ENCODE measurements at regions not wholly inside any gene's neighbourhood (a gene's known extent, or its start where the extent isn't known, plus 50 kb on each side); places are given as distances from the start of the nearest gene placed in this dataset.

DNA sequence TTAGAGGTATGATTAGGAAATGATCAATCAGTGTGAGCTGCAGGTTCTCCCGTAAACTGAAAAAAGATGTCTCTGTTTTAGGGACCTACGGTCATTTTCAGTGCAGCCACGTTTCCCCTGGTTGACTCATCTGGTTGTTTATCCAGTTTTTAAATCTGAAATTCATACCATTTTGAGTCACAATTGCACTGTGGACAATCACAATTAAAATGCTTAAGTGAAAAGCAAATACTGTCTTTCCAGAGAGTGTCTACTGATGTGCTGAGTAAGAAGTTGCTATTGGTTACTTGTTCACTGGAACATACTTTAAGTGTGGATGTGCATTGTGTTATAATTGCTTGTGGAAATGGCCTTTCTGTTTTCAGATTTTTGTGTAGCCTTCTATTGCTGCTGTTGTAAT is 305.1 kb upstream of the SASH1 start:
- DNase-seq (ENCODE audit: low spot score in 2 of 2, unreplicated experiment in 2 of 2) = no peak
- Mint-ChIP-seq H3K36me3 (no peaks in the 10 kb centered on the region), H3K9me3 (no peaks in the 10 kb centered on the region), H3K4me1 (peaks cover 10% of the 10 kb centered on the region), H3K27ac (no peak overlapping the region), H3K4me3 (no peak overlapping the region), H3K27me3 (ENCODE audit: low read depth) (peaks cover 3% of the 10 kb centered on the region)
- no peak for TF ChIP-seq CTCF (IDR thresholded peaks at IDR 0.05; ENCODE audit: unreplicated experiment)

GRCh38 chr6:148041546-148041945 is 301.1 kb upstream of the SASH1 start:
- Mint-ChIP-seq H3K27ac (no peak overlapping the region), H3K4me3 (no peak overlapping the region), H3K36me3 (peaks cover 4% of the 10 kb centered on the region), H3K27me3 (ENCODE audit: low read depth) (no peaks in the 10 kb centered on the region), H3K4me1 (peaks cover 3% of the 10 kb centered on the region), H3K9me3 (peaks cover 5% of the 10 kb centered on the region)
- no peak for TF ChIP-seq CTCF (IDR thresholded peaks at IDR 0.05; ENCODE audit: unreplicated experiment)
- no peak for DNase-seq (ENCODE audit: low spot score in 2 of 2, unreplicated experiment in 2 of 2)

- H3K27ac Mint-ChIP-seq = no peak overlapping the region
- peaks cover 15% of the 10 kb centered on the region for H3K9me3 Mint-ChIP-seq
- DNase-seq (ENCODE audit: low spot score in 2 of 2, unreplicated experiment in 2 of 2) = no peak
- peaks cover 11% of the 10 kb centered on the region for H3K36me3 Mint-ChIP-seq
- H3K27me3 Mint-ChIP-seq (ENCODE audit: low read depth) = no peaks in the 10 kb centered on the region
- peaks cover 3% of the 10 kb centered on the region for H3K4me1 Mint-ChIP-seq
- no peak for TF ChIP-seq CTCF (IDR thresholded peaks at IDR 0.05; ENCODE audit: unreplicated experiment)
- no peak overlapping the region for H3K4me3 Mint-ChIP-seq
Observed at GRCh38 chr6:148042536-148042935, 300.1 kb upstream of the SASH1 start.

- H3K36me3 Mint-ChIP-seq = peaks cover 13% of the 10 kb centered on the region
- DNase-seq (ENCODE audit: low spot score in 2 of 2, unreplicated experiment in 2 of 2) = no peak
- H3K27me3 Mint-ChIP-seq (ENCODE audit: low read depth) = no peaks in the 10 kb centered on the region
- peaks cover 22% of the 10 kb centered on the region for H3K9me3 Mint-ChIP-seq
- TF ChIP-seq CTCF (IDR thresholded peaks at IDR 0.05; ENCODE audit: unreplicated experiment) = no peak
- H3K4me3 Mint-ChIP-seq = no peak overlapping the region
- peaks cover 3% of the 10 kb centered on the region for H3K4me1 Mint-ChIP-seq
- no peak overlapping the region for H3K27ac Mint-ChIP-seq
Observed at GRCh38 chr6:148044261-148044751, 298.3 kb upstream of the SASH1 start.

GRCh38 chr6:148044921-148045320 is 297.7 kb upstream of the SASH1 start:
- peaks cover 3% of the 10 kb centered on the region for H3K4me1 Mint-ChIP-seq
- H3K36me3 Mint-ChIP-seq = peaks cover 13% of the 10 kb centered on the region
- no peak overlapping the region for H3K4me3 Mint-ChIP-seq
- peaks cover 22% of the 10 kb centered on the region for H3K9me3 Mint-ChIP-seq
- DNase-seq (ENCODE audit: low spot score in 2 of 2, unreplicated experiment in 2 of 2) = no peak
- H3K27ac Mint-ChIP-seq = no peak overlapping the region
- no peak for TF ChIP-seq CTCF (IDR thresholded peaks at IDR 0.05; ENCODE audit: unreplicated experiment)
- H3K27me3 Mint-ChIP-seq (ENCODE audit: low read depth) = no peaks in the 10 kb centered on the region

- DNase-seq (ENCODE audit: low spot score in 2 of 2, unreplicated experiment in 2 of 2) = no peak
- no peak for TF ChIP-seq CTCF (IDR thresholded peaks at IDR 0.05; ENCODE audit: unreplicated experiment)
- Mint-ChIP-seq H3K4me1 (no peaks in the 10 kb centered on the region), H3K9me3 (peaks cover 37% of the 10 kb centered on the region), H3K27me3 (ENCODE audit: low read depth) (no peaks in the 10 kb centered on the region), H3K4me3 (no peak overlapping the region), H3K27ac (no peak overlapping the region), H3K36me3 (peaks cover 6% of the 10 kb centered on the region)
Observed at GRCh38 chr6:148053209-148053608, 289.4 kb upstream of the SASH1 start.

All from mesothelial cell of epicardium (in vitro differentiated cells).